ENCODE measurements at regions not wholly inside any gene's neighbourhood (a gene's known extent, or its start where the extent isn't known, plus 50 kb on each side); places are given as distances from the start of the nearest gene placed in this dataset.

DNA sequence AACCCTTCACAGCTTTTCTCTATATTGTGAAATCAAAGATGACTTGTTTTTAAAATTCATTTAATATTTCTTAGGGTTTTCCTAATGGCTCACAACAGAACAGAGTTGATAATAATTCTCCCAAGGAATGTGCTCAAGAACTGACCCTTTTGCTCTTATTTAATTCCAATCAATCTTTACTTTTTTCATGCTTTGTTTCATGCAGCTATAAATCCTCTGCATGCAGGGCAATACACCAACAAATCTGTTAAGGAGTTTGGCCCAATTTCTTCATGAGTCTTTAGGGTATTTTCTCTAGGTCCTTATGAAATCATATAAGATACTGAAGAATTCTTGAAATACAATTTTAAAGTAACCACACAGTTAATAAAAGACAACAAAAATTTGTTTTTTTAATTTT lies 264.2 kb downstream of the SLC6A15 start:
- TF ChIP-seq, protein P1, sequence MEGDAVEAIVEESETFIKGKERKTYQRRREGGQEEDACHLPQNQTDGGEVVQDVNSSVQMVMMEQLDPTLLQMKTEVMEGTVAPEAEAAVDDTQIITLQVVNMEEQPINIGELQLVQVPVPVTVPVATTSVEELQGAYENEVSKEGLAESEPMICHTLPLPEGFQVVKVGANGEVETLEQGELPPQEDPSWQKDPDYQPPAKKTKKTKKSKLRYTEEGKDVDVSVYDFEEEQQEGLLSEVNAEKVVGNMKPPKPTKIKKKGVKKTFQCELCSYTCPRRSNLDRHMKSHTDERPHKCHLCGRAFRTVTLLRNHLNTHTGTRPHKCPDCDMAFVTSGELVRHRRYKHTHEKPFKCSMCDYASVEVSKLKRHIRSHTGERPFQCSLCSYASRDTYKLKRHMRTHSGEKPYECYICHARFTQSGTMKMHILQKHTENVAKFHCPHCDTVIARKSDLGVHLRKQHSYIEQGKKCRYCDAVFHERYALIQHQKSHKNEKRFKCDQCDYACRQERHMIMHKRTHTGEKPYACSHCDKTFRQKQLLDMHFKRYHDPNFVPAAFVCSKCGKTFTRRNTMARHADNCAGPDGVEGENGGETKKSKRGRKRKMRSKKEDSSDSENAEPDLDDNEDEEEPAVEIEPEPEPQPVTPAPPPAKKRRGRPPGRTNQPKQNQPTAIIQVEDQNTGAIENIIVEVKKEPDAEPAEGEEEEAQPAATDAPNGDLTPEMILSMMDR (IDR thresholded peaks at IDR 0.05): no peak
- no peak for TF ChIP-seq GATA3 (IDR thresholded peaks at IDR 0.05; ENCODE audit: borderline replicate concordance)
- no peak for TF ChIP-seq CHD2 (IDR thresholded peaks at IDR 0.05; ENCODE audit: low read length, partially characterized antibody)
- TF ChIP-seq, protein P2, sequence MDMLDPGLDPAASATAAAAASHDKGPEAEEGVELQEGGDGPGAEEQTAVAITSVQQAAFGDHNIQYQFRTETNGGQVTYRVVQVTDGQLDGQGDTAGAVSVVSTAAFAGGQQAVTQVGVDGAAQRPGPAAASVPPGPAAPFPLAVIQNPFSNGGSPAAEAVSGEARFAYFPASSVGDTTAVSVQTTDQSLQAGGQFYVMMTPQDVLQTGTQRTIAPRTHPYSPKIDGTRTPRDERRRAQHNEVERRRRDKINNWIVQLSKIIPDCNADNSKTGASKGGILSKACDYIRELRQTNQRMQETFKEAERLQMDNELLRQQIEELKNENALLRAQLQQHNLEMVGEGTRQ (IDR thresholded peaks at IDR 0.05): no peak
- no peak for TF ChIP-seq POLR2A (IDR thresholded peaks at IDR 0.05; ENCODE audit: low read length)

Measured in A549 (cell line).